ENCODE measurements at regions not wholly inside any gene's neighbourhood (a gene's known extent, or its start where the extent isn't known, plus 50 kb on each side); places are given as distances from the start of the nearest gene placed in this dataset.

DNA sequence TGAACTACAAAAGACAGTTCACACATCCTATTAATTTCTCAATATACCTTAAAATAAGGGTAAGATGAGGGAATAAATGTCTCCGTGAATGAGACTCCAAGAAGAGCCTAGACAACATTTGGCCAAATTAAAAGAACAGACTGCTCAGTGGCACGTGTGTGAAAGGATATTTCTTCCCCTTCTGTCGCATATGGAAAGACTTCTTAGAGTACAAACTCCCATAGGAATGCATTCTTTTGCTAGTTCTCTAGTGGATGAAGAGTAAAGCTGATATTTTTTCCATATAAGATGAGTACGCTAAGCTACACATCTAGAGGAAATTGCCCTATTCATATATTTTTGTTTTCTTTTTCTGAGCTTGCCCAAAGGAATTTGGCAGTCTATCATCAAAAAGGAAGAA lies 710.0 kb upstream of the ID2 start:
- TF ChIP-seq, protein P1, sequence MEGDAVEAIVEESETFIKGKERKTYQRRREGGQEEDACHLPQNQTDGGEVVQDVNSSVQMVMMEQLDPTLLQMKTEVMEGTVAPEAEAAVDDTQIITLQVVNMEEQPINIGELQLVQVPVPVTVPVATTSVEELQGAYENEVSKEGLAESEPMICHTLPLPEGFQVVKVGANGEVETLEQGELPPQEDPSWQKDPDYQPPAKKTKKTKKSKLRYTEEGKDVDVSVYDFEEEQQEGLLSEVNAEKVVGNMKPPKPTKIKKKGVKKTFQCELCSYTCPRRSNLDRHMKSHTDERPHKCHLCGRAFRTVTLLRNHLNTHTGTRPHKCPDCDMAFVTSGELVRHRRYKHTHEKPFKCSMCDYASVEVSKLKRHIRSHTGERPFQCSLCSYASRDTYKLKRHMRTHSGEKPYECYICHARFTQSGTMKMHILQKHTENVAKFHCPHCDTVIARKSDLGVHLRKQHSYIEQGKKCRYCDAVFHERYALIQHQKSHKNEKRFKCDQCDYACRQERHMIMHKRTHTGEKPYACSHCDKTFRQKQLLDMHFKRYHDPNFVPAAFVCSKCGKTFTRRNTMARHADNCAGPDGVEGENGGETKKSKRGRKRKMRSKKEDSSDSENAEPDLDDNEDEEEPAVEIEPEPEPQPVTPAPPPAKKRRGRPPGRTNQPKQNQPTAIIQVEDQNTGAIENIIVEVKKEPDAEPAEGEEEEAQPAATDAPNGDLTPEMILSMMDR (conservative IDR thresholded peaks at IDR 0.05; ENCODE audit: low read depth, low read length): no peak
- no peak for DNase-seq (ENCODE audit: low read depth)
- no peak overlapping the region for H3K4me3 ChIP-seq (ENCODE audit: low read depth, low read length)

DNA sequence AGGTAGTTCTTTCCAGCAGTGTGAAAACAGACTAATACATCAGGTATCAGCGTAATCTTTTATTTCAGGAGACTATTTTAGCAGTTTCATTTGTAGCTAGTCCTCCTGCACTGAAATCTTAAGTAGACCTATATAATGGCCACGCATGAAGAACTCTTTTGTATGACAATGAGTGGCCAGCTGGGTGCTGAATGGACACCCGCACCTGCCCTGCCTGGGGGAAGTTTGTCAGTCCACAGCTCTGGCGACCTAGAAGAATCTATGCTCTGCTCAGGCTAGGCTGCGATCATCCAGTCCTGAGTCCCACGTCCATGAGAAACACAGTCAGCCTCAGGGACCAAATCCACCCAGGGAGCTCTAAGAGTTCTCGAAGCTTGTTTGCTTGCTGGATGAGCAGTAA lies 709.2 kb upstream of the ID2 start:
- TF ChIP-seq, protein P1 (conservative IDR thresholded peaks at IDR 0.05; ENCODE audit: low read depth, low read length): no peak
- H3K4me3 ChIP-seq (ENCODE audit: low read depth, low read length): no peak overlapping the region
- DNase-seq (ENCODE audit: low read depth): no peak

DNA sequence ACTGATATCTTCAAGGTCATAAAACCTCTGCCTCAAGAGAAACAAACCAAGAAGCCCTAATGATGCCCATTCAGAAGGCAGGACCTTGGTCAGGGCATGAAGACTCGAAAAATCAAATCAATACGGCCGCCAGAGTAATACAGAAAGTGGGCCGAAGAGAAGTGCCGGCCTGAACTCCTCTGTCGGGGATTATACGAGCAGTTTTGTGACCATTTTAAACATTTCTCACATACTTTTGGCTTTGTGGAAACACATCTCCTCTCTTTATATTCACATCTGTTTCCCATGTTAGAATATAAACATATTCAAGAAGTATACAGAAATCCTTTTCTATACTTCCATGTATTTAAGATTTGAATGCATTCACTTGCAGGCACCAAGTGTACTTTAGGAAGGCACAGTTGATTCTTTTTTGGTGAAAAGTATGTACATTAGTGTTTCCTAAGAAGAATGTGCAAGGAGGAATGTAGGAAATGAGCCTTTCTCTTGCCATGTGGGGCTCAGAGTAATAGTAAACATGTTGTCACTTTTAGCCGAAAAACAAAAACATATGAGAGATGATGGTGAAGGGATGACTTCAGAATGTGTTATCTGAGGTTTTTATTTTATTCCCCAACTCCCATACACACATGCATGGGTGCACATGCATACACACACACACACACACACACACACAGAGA lies 707.9 kb upstream of the ID2 start:
- TF ChIP-seq, protein P1 (conservative IDR thresholded peaks at IDR 0.05; ENCODE audit: low read depth, low read length): no peak
- no peak for DNase-seq (ENCODE audit: low read depth)
- no peak overlapping the region for H3K4me3 ChIP-seq (ENCODE audit: low read depth, low read length)

DNA sequence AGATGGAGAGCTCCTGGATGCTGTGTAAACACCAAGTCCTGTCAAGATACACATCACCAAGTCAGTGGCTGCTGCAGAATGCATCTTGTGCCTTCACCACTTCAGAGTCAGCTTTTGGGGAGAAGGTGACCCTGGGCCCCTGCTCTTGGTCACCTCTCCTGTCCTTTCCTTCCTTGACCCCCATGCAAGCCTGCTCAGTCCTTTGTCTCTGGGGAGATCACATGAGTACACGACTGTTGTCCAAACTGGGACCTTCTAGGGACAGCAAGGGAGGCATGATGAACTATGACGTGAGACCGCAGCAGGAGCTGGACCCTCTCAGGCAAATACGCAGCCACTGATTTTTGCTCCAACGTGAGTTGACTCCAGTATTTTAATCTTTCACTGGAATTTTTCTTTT lies 706.9 kb upstream of the ID2 start:
- H3K4me3 ChIP-seq (ENCODE audit: low read depth, low read length): no peak overlapping the region
- no peak for DNase-seq (ENCODE audit: low read depth)
- TF ChIP-seq, protein P1 (conservative IDR thresholded peaks at IDR 0.05; ENCODE audit: low read depth, low read length): no peak

DNA sequence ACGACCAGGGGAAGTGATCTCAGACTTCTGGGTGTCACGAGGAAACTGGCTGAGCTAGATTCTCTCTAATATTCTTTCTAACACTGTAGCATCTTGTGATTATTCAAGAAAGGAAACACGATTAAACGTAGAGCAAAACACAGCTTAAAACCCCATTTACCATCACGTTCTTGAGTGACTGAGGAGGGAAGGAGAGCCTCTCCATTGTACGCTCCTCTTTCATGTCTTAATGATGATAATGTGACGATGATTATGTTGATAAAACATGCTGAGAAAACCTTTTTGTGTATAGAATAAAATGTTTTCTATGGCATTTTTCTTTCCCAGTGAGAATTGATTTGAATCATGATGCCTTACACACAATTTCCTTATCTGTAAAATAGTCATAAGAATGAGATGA lies 705.6 kb upstream of the ID2 start:
- TF ChIP-seq, protein P1 (conservative IDR thresholded peaks at IDR 0.05; ENCODE audit: low read depth, low read length): no peak
- DNase-seq (ENCODE audit: low read depth): no peak
- H3K4me3 ChIP-seq (ENCODE audit: low read depth, low read length): no peak overlapping the region

DNA sequence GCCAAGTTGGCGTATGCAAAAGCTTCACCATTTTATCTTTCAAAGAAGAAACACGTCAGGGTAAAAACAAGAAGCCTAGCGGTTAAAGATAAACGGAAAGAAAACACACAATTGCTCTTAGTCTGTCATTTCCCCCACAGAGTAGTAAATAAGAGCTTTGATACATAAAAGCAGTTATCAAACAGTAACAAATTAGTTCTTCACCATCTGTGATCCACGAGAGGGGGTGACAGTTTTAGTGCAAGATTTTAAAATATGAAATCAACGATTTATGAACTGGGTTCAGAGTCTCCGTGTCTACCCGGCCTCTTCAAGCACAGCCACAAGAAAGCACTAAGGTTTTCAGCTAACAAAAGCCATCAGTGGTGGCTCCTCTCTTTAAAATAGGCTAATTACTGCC lies 703.9 kb upstream of the ID2 start:
- H3K4me3 ChIP-seq (ENCODE audit: low read depth, low read length): no peak overlapping the region
- DNase-seq (ENCODE audit: low read depth): no peak
- TF ChIP-seq, protein P1 (conservative IDR thresholded peaks at IDR 0.05; ENCODE audit: low read depth, low read length): no peak

DNA sequence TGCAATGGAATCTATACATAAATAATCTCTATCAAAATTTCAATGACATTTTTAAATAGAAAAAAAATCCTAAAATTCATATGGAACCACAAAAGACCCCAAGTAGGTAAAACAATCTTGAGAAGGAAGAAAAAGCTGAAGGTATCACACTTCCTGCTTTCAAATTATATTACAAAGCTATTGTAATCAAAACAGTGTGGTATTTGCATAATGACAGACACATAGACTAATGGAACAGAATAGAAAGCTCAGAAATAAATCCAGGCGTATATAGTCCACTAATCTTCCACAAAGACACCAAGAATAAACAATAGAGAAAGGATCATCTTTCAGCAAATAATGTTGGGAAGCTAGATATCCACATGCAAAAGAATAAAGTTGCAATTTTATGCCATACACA lies 699.8 kb upstream of the ID2 start:
- TF ChIP-seq, protein P1 (conservative IDR thresholded peaks at IDR 0.05; ENCODE audit: low read depth, low read length): no peak
- no peak for DNase-seq (ENCODE audit: low read depth)
- no peak overlapping the region for H3K4me3 ChIP-seq (ENCODE audit: low read depth, low read length)

Measured in epithelial cell of proximal tubule (primary cell).